GM21723 (cell line): ENCODE measurements at regions not wholly inside any gene's neighbourhood (a gene's known extent, or its start where the extent isn't known, plus 50 kb on each side); places are given as distances from the start of the nearest gene placed in this dataset.
"Not testable (repeated sequence)": the region's sequence is repeated elsewhere in the genome, so short reads cannot be mapped to it uniquely, and the experiment has no call there.

Experiments
- ATAC-seq: cut with Tn5 transposase; IDR thresholded peaks from one replicate; pipeline ENCODE4 v1.9.1; 2021; ENCODE audit warnings: mild to moderate bottlenecking, moderate library complexity; ENCODE audit not compliant: unreplicated experiment

- no peak for ATAC-seq
Measured at GRCh38 chr11:95412074-95412473, 181.1 kb upstream of the SESN3 start.

DNA sequence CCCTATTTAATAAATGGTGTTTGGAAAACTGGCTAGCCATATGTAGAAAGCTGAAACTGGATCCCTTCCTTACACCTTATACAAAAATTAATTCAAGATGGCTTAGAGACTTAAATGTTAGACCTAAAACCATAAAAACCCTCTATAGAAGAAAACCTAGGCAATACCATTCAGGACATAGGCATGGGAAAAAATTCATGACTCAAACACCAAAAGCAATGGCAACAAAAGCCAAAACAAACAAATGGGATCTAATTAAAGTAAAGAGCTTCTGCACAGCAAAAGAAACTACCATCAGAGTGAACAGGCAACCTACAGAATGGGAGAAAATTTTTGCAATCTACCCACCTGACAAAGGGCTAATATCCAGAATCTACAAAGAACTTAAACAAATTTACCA lies 179.7 kb upstream of the SESN3 start:
- ATAC-seq = not testable (repeated sequence)

DNA sequence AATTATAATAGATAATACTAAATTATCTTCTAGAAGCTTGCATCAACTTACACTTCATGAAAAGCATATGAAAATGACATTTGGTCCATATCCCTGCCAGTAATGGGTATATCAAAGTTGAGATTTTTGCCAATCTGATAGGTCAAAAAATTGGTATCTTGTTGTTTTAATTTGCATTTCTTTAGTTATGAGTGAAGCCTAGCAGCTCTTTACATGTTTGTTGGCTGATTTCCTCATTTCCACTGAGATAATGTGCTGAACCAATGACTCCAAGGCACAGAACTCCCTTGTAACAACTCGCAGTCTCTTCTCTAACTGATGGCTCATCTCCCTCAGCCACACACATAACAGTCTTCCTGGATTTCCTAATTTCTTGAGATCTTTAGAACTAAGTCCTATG lies 175.3 kb upstream of the SESN3 start:
- ATAC-seq = no peak

DNA sequence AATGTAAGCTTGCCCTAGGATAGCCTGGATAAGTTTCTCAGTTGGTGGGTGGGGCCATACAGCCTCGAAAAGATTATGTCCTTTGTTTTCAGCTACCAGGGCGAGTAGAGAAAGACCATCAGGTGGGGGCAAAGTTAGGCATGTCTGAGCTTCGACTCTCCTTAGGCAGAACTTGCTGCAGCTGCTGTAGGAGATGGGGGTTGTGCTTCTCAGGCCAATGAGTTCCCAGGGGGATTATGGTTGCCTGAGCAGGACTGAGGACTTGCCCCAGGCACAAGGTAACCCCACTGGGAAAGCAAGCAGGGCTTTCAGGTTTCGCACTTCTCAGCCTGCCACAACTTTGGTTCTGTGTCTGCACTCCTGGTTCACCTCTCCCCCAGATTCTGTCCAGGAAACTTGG lies 173.4 kb upstream of the SESN3 start:
- ATAC-seq = no peak

- ATAC-seq = no peak
Measured at GRCh38 chr11:95398437-95399112, 167.6 kb upstream of the SESN3 start.

DNA sequence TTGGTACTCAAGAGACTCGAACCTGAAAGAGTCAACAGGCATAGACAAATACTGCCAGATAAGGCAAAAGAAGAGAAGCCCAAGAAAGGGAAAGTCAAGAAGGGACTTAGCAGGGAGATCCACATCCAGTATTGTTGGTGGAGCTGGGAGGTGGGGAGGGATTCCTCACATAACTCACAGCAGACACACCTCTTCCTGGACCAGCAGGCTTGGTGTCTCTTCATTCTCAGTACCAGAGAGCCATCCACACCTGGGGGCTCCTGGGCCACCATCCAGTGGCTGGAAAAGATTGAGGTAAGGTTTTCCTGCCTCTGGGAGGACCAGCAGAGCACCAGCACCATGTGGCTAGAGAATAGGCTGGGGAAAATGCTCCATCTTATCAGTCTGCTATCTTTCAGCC lies 161.6 kb upstream of the SESN3 start:
- no peak for ATAC-seq

DNA sequence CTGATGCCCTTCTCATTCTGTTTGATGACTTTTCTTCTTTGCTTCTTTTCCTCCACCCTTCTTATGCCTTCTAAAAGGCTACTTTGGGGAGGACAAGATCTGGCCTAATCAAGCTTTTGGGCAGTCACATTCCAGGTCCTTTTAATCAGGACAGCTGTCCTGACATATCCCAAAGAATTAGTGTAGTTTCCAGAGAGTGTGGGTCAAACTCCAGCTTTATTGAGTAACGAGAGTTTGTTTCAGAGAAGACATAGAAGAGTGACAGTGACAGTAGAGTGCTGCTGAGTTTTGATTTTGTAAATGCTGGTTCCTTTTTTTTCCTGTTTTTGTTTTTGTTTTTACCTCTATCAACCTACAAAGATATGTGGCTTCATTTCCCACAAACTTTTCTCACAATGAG lies 158.4 kb upstream of the SESN3 start:
- no peak for ATAC-seq

DNA sequence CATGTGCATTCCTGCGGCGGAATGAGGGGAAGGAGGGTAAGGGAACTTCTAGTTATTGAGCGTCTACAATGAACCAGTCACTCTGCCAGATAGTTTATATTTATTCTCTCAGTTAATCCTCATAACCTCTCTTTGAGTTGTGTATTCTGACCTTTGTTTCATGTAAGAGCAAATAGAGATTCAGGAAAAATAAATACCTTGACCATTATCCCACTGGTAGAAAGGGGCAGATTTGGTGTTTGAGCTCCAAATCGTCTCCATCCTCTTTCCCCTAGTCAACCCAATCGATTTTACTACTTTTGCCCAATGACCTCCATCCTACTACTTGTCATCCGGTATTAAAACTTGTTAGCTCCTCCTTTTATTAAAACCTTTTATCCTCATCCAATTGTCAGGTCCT lies 157.1 kb upstream of the SESN3 start:
- no peak for ATAC-seq

- no peak for ATAC-seq
Measured at GRCh38 chr11:95387325-95387724, 156.3 kb upstream of the SESN3 start.

GRCh38 chr11:95385577-95385976 lies 154.6 kb upstream of the SESN3 start:
- no peak for ATAC-seq

DNA sequence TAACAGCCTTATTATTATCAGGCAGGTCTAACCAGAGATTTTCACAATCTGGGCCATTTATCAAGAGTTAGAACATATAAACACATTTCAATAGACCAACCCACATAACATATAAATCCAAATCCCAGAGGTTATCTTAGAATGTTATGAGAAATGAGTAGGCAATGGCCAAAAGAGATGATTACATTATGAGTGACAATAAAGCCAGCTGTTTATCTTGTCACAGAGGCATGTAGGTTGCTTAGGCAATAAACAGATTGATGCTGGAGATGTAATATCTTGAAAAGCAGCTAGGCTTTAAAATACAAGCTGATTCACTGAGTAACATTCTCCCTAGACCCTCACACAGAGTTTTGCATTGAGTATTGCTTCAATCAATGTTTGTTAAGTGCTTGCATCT lies 148.5 kb upstream of the SESN3 start:
- no peak for ATAC-seq

DNA sequence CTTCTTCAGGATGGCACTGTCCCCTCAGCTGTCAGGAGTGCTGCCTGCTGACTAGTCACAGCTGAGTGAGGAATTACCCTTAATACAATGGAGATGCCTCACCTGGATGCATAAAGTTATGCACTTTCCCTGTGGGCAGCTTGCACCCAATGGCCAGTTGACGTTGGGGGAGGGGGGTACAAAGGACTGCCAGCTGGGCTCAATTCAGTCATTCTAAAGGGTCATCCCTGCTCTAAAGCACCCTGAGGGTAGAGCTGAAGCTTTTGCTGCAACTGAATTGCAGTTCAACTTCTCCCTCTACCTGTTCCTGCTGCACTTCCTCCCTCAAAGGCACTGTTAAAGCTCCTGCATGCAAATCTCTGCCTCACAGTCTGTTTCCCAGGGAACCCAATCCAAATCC lies 147.8 kb upstream of the SESN3 start:
- ATAC-seq = no peak

DNA sequence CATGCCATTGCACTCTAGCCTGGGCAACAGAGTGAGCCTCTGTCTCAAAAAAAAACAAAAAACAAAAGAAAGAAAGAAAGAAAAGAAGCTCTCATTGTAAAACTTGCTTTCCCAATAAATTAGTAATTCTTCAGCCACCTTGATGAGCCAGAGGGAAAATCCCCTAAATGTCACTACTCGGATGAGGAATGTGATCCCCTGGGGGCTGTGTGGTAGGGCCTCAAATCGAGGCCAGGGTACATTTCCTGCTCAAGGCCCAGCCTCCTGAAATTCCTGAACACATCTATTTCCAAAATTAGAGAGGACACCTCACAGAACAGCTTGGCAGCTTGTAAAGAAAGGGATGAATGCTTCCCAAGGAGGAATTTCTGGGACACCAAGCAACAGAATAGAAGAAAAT lies 147.1 kb upstream of the SESN3 start:
- ATAC-seq = no peak

GRCh38 chr11:95375886-95376285 lies 144.9 kb upstream of the SESN3 start:
- no peak for ATAC-seq

DNA sequence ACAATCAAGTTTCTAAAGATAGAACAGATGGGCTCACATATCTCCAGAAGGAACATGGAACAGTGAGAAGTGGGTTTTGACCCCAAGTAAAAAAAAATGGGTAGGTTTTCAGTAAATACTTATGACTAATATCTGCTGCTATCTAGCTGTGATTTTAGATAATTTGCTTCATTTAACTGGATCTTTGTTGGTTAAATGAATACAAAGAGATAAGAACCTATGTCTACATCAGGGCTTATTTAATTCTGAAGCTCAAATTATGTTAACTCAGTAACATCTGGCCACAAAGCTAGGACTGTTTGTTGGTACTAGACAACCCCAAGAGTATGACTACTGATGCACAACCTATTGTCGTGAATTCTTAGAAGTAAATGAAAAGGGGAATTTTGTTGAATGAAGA lies 144.4 kb upstream of the SESN3 start:
- ATAC-seq = no peak

GRCh38 chr11:95374105-95374504 lies 143.1 kb upstream of the SESN3 start:
- no peak for ATAC-seq

- no peak for ATAC-seq
Measured at GRCh38 chr11:95373241-95373640, 142.2 kb upstream of the SESN3 start.

GRCh38 chr11:95372097-95372656 lies 141.2 kb upstream of the SESN3 start:
- ATAC-seq = no peak

DNA sequence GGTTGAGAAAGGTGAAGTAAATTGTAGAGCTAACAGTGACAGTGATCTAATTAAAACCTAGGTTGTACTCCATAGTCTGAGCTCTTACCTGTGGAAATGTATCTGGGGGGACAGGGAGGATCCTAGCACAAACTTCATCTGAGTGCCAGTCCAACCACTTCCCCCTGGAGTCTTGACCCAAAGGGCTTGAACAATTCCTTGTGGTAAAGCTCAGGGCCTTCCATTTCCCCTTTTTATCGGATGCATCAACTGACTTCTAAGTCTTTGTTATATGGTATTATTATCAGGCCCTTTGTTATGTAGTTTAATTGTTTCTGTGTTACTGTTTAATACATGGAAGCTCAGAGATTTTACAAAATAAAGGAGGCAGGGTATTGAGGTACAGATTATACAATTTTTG lies 140.2 kb upstream of the SESN3 start:
- ATAC-seq = no peak

GRCh38 chr11:95367726-95368125 lies 136.7 kb upstream of the SESN3 start:
- ATAC-seq = no peak

DNA sequence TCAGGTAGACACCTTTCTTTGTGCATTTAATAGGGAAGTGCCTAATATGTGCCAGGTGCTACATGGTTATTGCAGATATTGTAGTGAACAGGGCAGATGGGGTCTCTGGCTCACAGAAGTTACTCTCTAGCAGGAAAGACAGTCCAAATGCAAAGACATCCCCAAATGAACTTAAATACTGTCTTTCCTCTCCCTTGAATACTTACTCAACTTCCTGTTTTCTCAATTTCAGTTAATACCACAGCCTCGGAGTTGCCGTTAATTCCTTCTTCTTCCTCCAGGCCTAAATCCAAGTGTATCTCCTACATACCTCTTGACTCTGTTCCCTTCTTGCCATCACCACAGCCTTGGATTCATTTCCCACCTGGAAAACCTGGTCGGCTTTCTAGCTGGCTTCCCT lies 134.3 kb upstream of the SESN3 start:
- no peak for ATAC-seq

DNA sequence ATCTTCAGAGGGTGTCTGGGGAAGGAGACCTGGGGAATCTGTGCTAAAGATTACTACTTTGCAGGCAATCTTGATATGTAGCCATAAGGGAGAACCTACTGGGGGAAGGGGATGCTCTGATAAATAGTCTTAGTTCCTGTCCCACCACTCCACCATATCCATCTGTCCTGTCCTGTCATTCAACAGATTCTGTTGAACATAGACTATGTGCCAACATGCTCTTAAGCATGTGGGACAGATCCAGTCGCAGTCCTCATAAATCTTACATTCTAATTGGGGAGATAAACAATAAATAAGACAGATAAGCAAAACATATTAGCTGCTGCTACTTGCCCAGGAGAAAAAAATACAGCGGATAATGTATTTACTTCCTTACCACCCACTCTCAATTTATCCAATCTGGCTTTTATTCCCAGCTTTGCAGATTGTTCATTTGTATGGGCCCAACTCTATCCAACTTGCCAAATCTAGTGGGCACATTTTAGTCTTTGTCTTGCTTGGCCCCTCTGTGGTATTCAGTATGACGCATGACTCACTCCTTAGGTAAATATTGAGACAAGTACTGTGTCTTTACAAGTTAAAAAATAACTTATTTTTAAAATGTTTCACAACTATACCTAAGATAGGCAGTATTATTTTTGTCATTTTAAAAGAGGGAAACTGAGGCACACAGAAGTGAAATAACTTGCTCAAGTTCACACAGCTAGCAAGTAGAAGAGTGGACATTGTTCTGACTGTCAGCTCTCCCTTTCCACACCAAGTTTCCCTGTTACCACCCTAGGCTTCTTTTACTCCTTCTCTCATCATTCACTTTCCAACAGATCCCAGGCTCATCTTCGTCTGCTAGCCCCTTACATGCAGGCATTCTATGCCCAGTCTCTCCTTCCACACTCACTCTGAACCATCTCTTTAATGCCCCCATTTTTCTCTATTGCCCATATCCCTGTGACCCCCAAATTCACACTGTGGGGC lies 133.6 kb upstream of the SESN3 start:
- ATAC-seq = no peak
